ENCODE measurements at regions not wholly inside any gene's neighbourhood (a gene's known extent, or its start where the extent isn't known, plus 50 kb on each side); places are given as distances from the start of the nearest gene placed in this dataset.

DNA sequence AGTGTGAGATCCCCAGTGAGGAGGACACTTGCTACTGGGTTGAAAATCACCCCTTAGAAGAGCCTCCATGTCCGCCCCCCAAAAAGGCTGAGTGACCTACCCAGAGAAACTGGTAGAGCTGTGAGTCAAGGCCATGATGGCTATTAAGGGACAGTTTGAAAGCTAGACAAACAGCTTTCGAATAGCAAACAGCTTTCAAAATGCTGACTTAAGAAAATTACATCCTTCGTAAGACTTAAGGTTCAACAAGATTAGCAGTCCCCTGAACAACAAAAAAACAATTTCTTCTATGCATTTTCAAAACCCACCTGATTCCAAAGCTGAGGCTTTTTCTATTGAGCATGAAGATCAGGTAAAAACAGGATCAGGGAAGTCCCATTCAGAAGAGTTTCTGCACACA, 269.7 kb upstream of the SOX2 start:
- no peak for DNase-seq (ENCODE audit: low read depth)

DNA sequence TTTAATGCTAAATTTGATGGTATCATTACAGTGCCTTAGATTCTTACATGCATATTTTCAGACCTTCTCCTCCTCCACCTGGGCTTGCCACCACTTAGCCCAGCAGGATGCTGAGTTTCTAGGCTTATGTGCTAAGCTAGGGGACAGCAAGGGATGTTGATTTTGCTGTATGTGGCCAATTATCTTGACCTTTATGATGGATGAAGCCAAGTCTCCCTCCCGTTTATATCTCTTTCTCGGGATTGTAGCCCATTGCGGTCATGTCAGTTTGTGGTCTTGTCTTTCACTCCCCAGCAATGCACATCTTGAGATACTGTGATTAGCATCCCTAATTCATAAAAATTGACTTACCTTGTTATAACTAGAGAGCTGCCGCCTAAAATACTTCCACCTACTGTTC, 278.7 kb upstream of the SOX2 start:
- no peak for DNase-seq (ENCODE audit: low read depth)

DNA sequence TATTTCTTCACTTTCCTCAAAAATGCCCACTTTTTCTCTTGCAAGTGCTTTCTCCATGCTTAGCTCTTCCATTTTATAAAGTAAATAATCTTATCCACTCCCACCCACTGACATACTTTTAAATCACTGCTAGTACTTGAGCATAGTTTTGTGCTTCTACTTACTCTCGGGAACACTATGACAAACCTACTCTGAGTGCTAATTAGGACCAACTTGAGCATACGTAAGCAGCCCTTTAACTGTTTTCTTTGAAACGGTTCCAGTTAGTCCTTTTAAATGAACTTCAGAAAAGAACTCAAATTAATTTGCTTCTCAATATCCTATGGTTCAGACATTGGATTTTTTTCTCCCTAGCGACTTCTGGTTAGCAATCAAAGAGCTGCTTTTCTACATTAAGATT, 280.0 kb upstream of the SOX2 start:
- DNase-seq (ENCODE audit: low read depth): no peak

DNA sequence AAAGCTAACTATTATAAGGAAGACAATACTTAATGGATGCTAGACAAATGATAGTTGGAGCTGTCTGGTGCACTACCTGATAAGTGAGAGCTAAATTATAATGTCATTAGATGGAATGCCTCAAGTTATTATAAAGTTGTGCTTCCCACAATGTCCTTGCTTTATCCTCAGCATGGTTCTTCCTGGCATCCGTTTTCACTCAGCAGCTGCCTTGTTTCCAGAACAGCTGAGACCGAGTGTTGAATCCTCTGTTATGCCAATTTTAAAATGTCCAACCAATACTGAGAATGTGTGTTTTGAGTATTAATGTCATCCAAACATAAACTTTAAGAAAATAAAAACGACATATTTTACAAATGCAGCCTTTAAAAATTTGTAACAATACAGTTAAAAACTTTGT, 286.7 kb upstream of the SOX2 start:
- no peak for DNase-seq (ENCODE audit: low read depth)

DNA sequence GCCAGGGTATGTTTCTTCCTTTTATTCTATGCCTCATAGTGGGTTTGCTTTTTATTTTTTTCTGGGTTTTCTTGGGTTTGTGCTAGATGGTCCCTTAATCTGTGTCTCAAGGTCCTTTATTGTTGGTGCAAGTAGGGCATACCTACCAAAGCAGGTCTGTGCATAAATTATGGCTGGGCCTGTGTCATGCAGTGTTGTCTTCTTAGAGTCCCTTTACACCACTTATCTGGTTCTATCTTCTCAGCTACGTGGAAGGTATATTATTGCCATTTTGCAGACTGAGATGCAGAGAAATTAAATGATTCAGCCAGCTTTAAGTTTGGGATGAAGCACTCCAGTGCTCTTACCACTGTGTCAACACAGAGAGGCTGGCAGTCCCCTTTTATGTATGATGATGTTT, 293.5 kb upstream of the SOX2 start:
- no peak for DNase-seq (ENCODE audit: low read depth)

DNA sequence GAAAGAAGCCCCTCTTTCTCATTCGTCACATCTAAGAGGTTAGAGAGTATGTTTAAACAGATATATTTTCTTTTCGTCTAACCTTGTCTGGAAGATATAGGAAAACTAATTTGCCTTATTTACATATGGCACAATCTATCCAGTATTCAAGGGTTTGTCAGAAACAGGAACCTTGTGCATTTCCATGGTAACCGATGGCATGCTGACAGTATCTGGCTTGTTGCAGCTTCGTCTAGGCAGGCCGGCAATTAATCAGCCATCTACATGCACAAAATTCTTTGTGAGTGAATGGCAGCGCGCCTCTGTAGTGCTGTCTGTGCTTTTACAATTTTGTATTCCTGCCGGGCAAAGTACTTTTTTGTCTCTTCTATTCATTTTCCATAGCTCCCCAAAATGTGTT, 294.0 kb upstream of the SOX2 start:
- DNase-seq (ENCODE audit: low read depth): no peak

DNA sequence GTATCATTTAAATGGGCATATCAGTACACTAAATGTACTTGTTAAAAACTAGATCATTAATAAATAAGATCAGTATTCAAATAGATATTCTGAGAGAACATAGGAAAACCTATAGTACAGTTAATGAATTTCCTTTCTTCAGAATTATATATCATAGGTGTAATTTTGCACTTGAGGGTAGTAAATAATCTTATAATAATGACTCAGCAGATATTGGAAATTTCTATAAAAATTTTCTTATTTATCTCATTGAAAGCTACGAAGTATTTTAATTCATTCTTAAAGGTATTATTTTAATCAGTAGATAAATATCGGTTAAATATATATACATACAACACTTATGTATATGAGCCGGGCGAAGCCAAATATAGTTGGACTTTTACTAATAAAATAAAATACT, 300.9 kb upstream of the SOX2 start:
- no peak for DNase-seq (ENCODE audit: low read depth)

DNA sequence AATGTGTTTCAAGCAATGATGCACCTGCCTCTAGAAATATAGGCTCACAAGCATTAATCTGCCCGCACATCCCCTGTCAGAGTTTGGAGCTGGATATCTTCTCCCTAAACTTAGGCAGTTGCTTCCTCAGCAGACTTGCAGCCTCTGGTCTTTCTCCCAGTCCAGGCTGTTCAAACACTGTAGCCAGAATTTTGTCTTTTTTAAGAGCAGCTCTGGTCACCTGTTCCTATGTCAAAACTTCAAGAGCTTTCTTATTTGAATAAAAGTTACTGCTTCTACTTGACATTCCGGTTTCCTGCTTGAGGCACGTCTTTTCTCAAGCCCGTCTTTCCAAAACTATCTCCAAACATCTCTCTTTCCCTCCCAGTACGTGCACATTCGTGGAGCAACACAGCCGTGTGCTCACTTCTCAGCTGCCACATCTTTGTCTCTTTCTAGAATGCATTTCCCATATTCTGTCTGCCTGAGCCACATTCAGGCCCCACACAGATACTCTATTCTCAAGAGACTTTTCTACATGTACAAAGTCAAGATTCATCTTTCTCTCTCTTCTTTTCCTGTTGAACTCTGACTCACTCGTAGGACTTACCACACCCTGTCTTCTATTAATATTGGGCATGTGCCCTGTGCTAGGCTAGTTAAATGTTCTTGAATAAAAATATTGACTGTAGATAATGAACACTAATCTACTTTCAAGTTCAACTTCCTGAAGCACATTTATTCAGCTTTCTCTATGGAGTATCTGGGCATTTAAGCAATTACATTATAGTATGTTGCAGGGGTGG, 307.7 kb upstream of the SOX2 start:
- no peak for DNase-seq (ENCODE audit: low read depth)

DNA sequence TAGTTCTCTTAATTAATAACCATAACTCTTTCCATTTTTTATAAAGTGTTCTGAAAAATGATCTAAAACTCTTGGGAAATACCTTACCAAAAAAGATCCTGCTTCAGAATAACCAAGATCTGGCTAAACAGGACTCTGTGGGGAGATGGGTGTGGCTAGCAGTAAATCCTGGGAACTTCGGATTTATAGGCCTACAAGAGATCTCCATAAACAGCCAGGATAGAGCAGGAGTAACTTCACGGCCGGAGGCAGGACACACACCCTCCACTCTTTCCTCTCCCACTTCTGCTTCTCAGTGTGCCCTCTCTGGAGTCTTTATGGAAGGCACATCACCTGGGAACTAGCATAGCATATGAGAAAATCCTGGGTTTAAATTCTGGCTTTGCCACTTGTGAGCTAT, 309.4 kb upstream of the SOX2 start:
- DNase-seq (ENCODE audit: low read depth): no peak

DNA sequence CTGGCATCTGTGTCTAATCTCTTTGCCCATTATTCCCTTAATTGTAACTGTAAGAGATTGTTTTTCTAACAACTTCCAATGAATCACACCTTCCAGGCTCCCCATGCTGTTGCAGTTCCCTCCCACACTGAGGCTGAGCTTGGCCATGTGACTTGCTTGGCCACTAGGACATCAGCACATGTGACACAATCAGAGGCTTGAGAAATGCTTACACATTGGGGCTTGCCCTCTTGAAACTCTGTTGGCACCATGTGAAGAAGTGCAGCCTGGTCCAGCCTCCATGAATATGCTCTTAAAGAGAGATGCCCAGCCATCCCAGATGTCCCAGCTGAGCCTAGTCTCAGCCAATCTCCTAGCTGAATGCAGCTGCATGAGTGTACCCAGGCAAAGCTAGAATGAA, 326.8 kb upstream of the SOX2 start:
- DNase-seq (ENCODE audit: low read depth): no peak

DNA sequence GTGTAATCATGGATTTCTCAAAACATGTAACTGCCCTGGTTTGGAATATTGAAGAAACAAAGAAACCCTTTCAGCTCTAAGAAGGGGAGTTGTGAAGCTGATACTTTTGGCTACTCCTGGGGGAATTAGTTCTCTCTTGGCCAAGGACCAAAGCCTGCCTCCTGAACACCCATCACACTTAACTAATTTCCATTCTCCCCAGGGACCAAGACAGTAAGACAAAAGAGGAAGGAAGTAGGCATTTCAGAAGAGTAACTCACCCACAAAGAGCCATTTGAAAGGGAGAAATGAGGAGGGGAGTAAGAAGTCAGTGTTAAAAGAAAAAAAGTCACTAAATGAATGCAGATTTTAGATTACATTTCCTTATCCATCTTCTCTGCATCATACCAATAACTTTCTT, 328.0 kb upstream of the SOX2 start:
- DNase-seq (ENCODE audit: low read depth): no peak

DNA sequence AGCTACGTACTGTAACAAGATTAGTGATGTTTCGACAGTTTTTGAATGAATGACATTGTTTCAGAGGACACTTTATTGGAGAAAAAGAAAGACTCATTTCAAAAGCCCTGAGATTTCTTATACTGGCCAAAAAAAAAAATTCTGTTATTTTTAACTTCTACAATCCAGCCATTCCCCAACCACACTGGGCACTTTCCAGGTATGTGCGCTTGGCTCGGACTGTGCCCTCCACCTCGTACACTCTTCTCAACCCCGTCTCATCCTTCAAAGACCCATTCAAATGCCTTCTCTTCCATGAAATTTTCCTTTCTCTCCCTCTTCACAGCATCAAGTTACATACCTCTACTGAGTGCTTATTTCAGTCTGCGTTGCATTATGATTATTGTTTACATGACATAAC, 328.5 kb upstream of the SOX2 start:
- no peak for DNase-seq (ENCODE audit: low read depth)

DNA sequence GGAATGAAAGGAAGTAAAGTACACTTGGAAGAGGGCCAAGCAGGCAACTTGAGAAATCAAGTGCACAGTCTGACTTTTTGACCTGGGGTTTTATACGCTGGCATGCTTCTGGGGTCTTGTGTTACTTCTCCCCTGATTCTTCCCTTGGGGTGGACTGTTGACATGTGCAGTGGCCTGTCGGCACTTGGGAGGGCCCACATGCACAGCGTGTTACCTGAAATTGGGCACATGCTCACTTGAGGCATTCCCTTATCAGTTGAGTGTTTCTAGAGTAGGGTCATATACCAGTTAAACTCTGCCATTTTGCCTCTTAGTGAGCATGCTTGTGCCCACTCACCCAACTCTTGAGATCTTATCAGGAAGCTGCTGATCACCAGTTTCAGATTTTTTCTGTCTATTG, 329.1 kb upstream of the SOX2 start:
- DNase-seq (ENCODE audit: low read depth): no peak

DNA sequence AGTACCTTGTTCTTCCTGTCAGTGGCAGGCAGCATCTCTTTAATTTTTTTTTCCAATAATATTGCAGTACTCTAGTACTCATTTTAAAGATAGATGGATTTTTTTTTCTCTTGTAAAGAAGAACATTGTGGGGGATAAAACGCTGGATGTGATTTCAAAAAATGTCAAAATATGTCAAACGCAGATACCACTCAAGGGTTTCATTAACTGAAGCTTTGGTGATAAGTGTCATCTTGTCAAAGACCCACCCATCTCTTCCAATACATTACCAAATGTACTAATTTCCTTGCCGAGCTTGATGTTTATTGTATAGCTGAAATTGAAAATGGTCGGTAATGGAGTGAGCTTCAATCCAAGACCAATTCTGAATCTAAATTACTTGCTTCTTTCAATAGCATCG, 332.4 kb upstream of the SOX2 start:
- DNase-seq (ENCODE audit: low read depth): no peak

DNA sequence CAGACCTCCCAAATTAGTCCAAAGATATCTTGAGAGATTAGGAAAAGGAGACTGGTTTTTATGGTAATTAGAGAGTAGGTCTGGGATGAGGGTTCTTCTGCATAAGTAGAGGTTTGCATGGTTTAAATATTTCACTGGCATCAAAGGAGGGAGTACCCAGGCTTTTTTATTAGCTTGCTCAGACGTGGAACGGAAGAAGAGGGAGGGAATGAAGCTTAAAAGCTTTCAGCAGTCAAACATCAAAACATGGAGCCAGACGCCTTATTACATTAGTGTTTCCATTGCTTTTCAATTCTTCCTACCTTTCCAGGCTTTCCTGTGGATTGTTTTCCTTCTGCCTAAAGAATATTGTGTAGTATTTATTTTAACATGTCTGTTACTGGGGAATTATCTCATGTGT, 342.1 kb upstream of the SOX2 start:
- DNase-seq (ENCODE audit: low read depth): no peak

DNA sequence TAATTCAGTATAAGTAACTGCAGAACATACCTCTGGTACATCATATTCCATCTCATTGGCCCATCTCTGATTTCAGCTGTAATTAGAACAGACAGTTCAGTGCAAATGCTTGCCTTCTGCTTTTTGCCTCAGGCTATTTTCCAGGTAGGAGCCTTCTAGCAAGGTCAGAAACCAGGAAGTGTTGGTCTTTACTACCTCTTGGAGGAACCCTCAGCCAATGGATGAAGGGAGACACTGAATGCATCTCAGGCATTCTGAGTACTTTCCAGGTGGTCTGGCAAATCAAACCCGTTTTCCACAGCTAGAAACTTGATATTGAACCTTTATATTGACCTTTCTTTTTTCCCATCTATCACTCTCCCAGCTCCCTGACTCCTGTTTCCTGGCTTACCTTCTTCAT, 348.5 kb upstream of the SOX2 start:
- DNase-seq (ENCODE audit: low read depth): no peak

DNA sequence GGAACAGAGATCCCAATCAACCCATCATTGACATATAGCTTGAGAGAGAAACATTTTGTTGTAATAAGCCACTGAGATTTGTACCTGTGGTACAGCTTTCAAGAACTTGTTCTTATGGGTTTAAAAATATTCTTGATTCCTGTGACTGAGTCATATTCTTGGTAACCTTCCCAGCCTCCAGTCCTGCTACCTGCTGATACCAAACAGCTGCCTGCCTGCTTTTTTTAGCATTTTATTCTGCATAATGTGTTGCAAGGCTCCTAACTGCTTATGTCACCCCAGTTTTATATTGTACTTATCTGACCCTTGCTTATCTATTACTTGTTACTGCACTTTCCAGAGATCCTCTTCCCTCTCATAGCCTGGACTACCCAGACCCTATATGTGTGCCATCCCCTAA, 349.3 kb upstream of the SOX2 start:
- DNase-seq (ENCODE audit: low read depth): no peak

DNA sequence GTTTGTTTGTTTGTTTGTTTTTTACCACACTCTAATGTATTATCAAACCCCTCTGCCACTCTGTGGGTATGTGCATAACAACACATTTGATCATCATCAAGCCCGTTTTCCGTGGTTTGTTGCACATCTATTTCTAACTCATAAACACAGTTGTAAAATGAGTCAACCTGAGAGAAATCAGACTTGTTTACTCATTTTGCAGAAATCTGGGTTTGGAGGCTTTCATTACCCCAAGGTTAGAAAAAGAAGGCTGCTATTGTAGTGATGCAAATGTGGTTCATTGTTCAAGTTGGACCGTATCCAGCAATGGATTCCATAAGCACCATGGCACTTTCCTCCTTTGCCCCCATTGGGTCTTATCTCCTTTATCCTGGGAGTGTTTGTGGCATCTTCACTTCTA, 353.2 kb upstream of the SOX2 start:
- DNase-seq (ENCODE audit: low read depth): no peak

DNA sequence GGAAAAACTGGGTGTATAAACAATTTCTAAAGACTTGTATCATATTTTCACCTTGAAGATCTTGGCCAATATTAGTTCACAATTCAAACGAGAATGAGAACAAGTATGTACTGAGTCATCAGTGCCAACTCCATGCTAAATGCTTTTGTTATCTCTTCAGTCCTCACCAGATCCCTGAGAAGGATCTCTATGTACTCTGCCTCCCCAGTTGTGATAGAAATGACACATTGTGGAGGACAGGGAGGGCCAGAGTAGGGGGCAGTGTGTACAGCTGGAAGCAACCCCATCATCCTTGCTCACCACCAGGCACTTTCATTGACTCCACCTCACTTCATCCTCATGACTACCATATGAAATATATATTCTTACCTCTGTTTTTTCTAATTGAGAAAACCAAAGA, 353.7 kb upstream of the SOX2 start:
- no peak for DNase-seq (ENCODE audit: low read depth)

DNA sequence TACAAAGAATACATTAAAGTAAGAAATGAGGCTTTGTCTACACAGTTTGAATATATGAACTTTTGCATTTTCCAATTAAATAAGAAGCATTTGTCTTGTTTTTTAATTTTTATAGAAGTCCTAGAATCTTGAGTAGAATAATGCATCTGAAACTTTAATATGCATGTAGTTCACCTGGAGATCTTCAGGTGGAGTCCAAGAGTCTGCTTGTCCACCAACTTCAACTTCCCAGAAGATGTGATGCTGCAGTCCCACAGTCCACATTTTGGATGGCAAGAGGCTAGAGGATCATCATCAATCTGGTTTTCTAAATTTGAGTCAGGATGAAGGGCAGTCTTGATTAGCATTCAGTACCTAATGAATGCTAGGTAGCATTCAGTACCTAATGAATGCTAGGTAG, 357.6 kb upstream of the SOX2 start:
- no peak for DNase-seq (ENCODE audit: low read depth)

DNA sequence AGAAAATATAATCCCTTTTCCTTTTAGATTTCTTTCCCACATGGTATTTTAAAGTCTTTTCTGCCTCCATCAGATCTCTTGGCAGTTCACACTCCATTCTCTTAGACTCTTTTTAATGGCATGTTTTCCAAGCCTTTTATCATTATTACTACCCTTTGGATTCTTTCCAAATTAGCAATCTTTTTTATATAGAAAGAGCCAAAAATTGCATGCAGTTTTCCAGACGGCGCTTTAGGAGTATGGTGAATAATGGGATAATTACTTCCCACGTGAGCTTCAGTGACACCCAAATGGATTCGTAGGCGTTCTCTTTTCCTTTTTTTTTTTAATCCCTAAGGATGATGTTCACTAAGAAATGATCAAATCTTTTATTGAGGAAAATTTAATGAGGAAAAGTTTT, 354.8 kb upstream of the DNAJC19 start:
- DNase-seq (ENCODE audit: low read depth): no peak

DNA sequence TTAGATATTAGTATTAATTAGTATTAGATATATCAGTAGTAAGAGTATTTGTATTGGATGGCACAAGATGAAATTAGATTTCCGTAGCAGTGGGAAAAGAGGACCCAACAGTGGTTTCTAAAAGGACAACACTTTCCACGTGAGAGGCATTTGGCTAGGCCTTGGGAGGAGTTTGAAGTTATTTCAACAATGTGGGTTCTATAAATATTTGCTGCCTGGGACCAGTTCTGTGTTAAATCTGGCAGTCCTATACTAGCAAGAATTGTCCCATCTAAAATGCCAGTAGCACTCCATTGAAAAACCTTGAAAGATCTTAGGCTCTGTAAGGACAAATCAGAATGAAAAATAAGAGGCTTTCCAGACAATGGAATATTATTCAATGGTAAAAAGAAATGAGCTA, 347.1 kb upstream of the DNAJC19 start:
- DNase-seq (ENCODE audit: low read depth): no peak

DNA sequence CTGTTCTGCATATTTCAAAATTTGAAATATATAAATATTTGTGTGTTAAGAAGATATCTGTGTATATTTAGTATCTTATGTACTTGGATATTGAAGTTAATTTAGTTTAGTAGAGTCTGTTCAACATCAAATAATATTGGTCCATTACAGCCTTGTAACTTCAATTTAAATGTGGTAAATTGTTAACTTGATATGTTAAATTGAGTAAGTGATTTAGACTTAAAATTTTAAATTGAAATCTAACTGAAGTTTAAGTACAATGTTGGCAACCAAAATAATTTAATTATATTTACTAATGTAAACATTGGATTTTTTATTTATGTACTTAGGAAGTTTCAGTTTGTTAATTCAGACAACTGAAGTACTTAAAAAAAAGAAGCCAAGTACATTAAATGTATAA, 343.9 kb upstream of the DNAJC19 start:
- DNase-seq (ENCODE audit: low read depth): no peak

DNA sequence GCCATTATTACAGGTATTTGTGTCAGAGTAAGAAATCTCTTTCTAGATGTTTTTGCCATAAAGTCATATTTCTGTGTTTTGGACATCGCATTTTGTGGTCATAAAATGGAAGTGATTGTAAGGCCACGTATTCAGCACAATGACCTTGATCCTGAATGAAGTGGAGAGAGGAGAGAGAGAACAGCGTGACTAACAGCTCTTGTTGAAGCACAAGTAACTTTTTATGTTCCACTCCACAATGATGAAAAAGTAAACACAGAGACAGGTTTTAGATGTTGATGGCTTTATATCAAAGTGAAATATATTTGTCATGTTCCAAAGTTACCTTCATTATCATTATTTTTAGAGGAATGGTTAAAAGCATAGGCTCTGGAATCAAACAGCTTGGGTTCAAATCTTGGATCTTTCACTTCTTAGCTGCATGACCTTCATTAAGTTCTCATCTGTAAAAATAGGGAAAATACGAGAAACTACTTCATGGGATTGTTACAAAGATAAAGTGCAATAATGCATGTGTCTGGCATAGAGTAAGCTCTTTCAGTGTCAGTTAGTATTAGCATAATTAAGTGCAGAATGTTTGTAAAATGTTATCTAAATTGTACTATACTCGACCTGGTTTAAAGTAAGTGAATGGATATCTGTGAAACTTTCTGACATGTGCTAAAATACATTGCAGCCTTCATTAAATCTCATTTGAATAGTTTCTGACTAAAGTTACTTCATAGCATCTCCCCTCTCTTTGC, 341.5 kb upstream of the DNAJC19 start:
- DNase-seq (ENCODE audit: low read depth): no peak

Measured in stimulated activated CD8-positive, alpha-beta memory T cell treated with anti-CD3 and anti-CD28 coated beads, Interleukin-15, amount 100 ng/mL, for 24 hours (primary cell).